Calu3 (cell line): ENCODE measurements at regions not wholly inside any gene's neighbourhood (a gene's known extent, or its start where the extent isn't known, plus 50 kb on each side); places are given as distances from the start of the nearest gene placed in this dataset.
"Not testable (repeated sequence)": the region's sequence is repeated elsewhere in the genome, so short reads cannot be mapped to it uniquely, and the experiment has no call there.

Experiments used
- BruUV-seq: library from RNA; stranded (reverse); fragments of 400-500 nt; replicated peaks from 2 replicates; lab custom pipeline; 2021; lab: Mats Ljungman, UMichigan
- CTCF ChIA-PET: fragments of 300-600 bp; sonication (Branson Sonifier 250); formaldehyde crosslinking; loops from one replicate; lab custom pipeline; 2022; ENCODE audit warnings: antibody characterized with exemption; lab: Charles Lee
- DNase-seq: peaks from one replicate; pipeline ENCODE4 v3.0.0; 2022
- H3K27ac Mint-ChIP-seq: one replicate; pipeline ENCODE4 v1.8.0; 2022; ENCODE audit warnings: mixed read lengths; ENCODE audit not compliant: unreplicated experiment
- H3K27me3 Mint-ChIP-seq: one replicate; pipeline ENCODE4 v1.8.0; 2022; ENCODE audit warnings: mixed read lengths; ENCODE audit not compliant: unreplicated experiment
- H3K36me3 Mint-ChIP-seq: one replicate; pipeline ENCODE4 v1.8.0; 2022; ENCODE audit warnings: mild to moderate bottlenecking, moderate library complexity, mixed read lengths; ENCODE audit not compliant: insufficient read depth, unreplicated experiment
- H3K4me1 Mint-ChIP-seq: one replicate; pipeline ENCODE4 v1.8.0; 2022; ENCODE audit warnings: mild to moderate bottlenecking, low read depth, mixed read lengths; ENCODE audit not compliant: unreplicated experiment
- H3K4me3 Mint-ChIP-seq: one replicate; pipeline ENCODE4 v1.8.0; 2022; ENCODE audit warnings: mild to moderate bottlenecking, low read depth, moderate library complexity, mixed read lengths; ENCODE audit not compliant: unreplicated experiment
- H3K9me3 Mint-ChIP-seq: one replicate; pipeline ENCODE4 v1.8.0; 2022; ENCODE audit warnings: low read depth, mixed read lengths; ENCODE audit not compliant: unreplicated experiment
- intact Hi-C: fragments of 100-400 bp; cut with micrococcal nuclease; formaldehyde crosslinking; loops from one replicate; pipeline ENCODE4 v1.10.0; 2022; ENCODE audit not compliant: unreplicated experiment
- TF ChIP-seq, protein P1 (sequence below): fragments of 200-600 bp; IDR thresholded peaks from one replicate; pipeline ENCODE4 v1.8.0; 2022; ENCODE audit warnings: antibody characterized with exemption; ENCODE audit not compliant: unreplicated experiment

DNA sequence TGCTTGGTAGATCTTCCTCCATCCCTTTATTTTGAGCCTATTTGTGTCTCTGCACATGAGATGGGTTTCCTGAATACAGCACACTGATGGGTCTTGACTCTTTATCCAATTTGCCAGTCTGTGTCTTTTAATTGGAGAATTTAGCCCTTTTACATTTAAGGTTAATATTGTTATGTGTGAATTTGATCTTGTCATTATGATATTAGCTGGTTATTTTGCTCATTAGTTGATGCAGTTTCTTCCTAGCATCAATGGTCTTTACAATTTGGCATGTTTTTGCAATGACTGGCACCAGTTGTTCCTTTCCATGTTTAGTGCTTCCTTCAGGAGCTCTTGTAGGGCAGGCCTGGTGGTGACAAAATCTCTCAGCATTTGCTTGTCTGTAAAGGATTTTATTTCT, 72.4 kb downstream of the HNRNPD start:
- H3K9me3 Mint-ChIP-seq, CTCF ChIA-PET, DNase-seq, H3K27ac Mint-ChIP-seq, H3K27me3 Mint-ChIP-seq, intact Hi-C loops, H3K4me1 Mint-ChIP-seq, BruUV-seq, H3K36me3 Mint-ChIP-seq, H3K4me3 Mint-ChIP-seq: not testable (repeated sequence)

DNA sequence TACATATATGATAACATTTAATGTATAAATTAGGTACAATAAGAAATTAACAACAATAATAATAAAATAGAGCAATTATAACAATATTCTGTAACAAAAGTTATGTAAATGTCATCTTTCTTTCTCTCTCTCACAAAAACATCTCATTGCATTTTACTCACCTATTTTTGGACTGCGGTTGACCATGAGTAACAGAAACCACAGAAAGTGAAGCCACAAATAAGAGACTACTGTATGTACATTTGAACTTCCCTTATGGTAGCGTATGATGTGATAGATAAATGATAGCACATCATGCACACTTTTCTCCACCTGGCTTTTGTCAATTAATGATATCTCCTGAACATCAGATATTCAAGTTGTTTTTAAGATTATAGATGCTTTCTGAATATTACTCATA, 80.5 kb downstream of the HNRNPD start:
- no peak for DNase-seq
- intact Hi-C loops, result no loop called here
- CTCF ChIA-PET, result no interaction called here
- TF ChIP-seq, protein P1, sequence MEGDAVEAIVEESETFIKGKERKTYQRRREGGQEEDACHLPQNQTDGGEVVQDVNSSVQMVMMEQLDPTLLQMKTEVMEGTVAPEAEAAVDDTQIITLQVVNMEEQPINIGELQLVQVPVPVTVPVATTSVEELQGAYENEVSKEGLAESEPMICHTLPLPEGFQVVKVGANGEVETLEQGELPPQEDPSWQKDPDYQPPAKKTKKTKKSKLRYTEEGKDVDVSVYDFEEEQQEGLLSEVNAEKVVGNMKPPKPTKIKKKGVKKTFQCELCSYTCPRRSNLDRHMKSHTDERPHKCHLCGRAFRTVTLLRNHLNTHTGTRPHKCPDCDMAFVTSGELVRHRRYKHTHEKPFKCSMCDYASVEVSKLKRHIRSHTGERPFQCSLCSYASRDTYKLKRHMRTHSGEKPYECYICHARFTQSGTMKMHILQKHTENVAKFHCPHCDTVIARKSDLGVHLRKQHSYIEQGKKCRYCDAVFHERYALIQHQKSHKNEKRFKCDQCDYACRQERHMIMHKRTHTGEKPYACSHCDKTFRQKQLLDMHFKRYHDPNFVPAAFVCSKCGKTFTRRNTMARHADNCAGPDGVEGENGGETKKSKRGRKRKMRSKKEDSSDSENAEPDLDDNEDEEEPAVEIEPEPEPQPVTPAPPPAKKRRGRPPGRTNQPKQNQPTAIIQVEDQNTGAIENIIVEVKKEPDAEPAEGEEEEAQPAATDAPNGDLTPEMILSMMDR, result no peak
- BruUV-seq, result no TSS peak
- H3K27me3 Mint-ChIP-seq, result no peaks in the 10 kb centered on the region
- H3K4me3 Mint-ChIP-seq, result no peak overlapping the region
- H3K27ac Mint-ChIP-seq, result no peak overlapping the region
- H3K9me3 Mint-ChIP-seq, result no peaks in the 10 kb centered on the region
- no peaks in the 10 kb centered on the region for H3K4me1 Mint-ChIP-seq
- H3K36me3 Mint-ChIP-seq, result no peaks in the 10 kb centered on the region

DNA sequence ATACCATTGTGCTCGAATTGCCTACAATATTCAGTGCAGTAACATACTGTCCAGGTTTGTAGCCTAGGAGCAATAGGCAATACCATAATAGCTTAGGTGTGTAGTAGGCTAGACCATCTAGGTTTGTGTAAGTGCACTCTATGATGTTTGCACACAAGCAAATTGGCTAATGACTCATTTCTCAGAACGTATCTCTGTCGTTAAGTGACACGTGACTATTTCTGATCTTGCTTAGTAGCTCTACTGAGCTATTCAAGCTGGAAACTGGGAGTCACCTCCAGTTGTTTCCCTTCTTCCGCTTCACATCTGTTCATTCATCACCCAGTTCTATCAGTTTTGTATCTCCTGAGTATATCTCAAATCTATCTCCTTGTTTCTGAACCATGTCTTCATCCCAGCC, 86.1 kb downstream of the HNRNPD start:
- Mint-ChIP-seq H3K36me3 (peaks cover 6% of the 10 kb centered on the region), H3K4me3 (no peak overlapping the region), H3K9me3 (no peaks in the 10 kb centered on the region), H3K27ac (no peak overlapping the region), H3K27me3 (no peaks in the 10 kb centered on the region), H3K4me1 (peaks cover 25% of the 10 kb centered on the region)
- intact Hi-C loops, result no loop called here
- TF ChIP-seq, protein P1, result no peak
- no TSS peak for BruUV-seq
- CTCF ChIA-PET, result no interaction called here
- no peak for DNase-seq

DNA sequence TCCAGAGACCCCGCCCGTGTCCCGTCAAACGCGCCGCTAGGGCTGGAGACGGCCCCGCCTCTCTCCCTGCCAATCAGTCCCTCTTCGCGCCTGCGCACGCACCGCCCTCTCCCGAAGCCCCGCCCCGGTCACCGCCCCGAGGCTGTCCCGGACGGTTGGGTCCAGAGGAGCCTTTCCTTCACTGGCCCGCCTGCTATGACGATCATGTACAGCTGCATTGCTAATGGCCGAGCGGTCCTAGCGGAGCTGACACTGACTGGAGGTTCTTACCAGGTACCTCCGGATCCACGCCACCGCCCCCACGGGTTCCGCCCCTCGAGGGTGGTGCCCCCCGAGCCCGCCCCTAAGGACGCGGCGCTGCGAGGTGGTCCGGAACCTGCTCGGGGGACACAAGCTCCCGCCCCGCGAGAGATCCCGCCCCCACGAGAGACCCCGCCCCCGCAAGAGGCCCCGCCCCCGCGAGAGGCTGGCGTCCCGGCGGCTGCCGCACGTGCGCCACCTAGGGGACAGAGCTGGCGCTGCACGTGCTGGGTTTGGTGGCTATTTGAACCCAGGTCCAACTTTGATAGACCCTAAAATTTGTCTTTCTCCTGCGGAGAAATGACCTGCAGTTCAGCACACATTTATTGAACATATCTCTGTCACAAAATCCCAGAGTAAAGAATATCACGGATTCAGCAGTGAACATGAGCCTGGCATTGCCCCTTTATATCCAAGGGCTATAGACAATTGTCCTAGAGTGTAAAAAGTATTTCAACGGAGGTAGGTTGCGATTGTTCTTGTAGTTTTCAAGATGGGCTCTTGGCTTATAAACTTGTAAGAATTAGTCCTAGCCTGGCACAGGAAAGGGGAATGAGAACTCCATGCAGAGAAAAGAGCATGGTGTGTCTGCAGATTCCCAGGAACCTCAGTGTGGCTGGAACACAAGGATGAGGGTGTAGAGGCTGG, 88.7 kb downstream of the HNRNPD start:
- no peak overlapping the region for H3K27ac Mint-ChIP-seq
- no TSS peak for BruUV-seq

More for the DNA sequence above, 88.7 kb downstream of the HNRNPD start:
- TF ChIP-seq, protein P1, result peak; percentile 87
- peak overlapping the region; percentile 67 for H3K4me3 Mint-ChIP-seq
- DNase-seq, result peak; percentile 98
- intact Hi-C loops, result no loop called here
- no peaks in the 10 kb centered on the region for H3K9me3 Mint-ChIP-seq
- H3K36me3 Mint-ChIP-seq, result peaks cover 6% of the 10 kb centered on the region
- CTCF ChIA-PET, result interaction anchor here (0.6 to 1.1 kb wide), 12 partner anchors 10 to 822 kb away, joined by 3 to 6 read pairs (median 4); no protein-coding TSS in a partner anchor
- no peaks in the 10 kb centered on the region for H3K27me3 Mint-ChIP-seq
- peaks cover 33% of the 10 kb centered on the region for H3K4me1 Mint-ChIP-seq
